Fibroblast of villous mesenchyme (primary cell): ENCODE measurements at regions not wholly inside any gene's neighbourhood (a gene's known extent, or its start where the extent isn't known, plus 50 kb on each side); places are given as distances from the start of the nearest gene placed in this dataset.

Experiments used
- DNase-seq: peaks from one replicate; pipeline ENCODE4 v3.0.0-alpha.2; 2010; ENCODE audit warnings: low read depth
- H3K4me3 ChIP-seq: 2 replicates; pipeline ENCODE4 v1.5.1; 2011; ENCODE audit warnings: low read depth, mild to moderate bottlenecking, low read length
- TF ChIP-seq, protein P1 (sequence below): IDR thresholded peaks from 2 replicates; pipeline ENCODE4 v1.5.1; 2012; ENCODE audit warnings: low read depth, mild to moderate bottlenecking, low read length; ENCODE audit not compliant: insufficient read depth

DNA sequence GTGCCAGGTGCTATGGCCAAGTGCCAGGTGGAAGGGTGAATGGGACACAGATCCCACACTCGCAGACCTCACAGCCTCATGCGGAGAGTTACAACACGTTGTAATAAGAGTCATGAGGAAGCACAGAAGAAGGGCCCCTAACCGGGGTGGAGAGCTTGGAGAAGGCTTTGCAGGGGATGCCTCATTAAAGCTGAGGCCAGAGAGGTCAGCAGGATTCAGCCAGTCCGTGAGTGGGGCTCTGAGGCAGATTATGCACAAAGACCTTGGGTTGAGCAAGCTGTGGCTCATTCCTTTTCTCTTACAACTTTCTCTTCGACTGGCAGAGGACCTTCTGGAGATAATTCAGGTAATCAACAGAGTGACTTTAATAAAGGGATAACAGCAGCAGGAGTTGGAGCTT, 65.3 kb upstream of the SNRK start:
- no peak for DNase-seq
- H3K4me3 ChIP-seq = no peak overlapping the region
- TF ChIP-seq, protein P1, sequence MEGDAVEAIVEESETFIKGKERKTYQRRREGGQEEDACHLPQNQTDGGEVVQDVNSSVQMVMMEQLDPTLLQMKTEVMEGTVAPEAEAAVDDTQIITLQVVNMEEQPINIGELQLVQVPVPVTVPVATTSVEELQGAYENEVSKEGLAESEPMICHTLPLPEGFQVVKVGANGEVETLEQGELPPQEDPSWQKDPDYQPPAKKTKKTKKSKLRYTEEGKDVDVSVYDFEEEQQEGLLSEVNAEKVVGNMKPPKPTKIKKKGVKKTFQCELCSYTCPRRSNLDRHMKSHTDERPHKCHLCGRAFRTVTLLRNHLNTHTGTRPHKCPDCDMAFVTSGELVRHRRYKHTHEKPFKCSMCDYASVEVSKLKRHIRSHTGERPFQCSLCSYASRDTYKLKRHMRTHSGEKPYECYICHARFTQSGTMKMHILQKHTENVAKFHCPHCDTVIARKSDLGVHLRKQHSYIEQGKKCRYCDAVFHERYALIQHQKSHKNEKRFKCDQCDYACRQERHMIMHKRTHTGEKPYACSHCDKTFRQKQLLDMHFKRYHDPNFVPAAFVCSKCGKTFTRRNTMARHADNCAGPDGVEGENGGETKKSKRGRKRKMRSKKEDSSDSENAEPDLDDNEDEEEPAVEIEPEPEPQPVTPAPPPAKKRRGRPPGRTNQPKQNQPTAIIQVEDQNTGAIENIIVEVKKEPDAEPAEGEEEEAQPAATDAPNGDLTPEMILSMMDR = no peak

DNA sequence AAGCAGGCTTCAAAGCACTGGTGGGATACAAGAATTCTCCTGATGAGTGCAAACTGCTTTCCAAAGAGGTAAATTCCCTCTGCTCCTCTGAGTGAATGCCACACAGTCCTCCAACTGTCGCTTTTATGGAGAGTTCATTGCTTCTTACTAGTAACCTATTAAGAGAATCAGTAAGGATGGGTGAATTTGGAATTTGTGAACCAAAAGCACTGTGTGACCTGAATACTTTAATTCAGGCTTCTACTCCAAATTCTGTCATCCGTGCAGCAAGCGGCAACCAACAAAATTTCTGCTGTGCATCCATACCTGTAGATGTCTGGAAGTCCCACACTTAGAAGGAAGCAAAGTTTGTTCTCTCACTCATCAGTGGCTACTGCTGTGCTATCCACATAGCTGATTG, 66.7 kb upstream of the SNRK start:
- no peak for DNase-seq
- TF ChIP-seq, protein P1 = no peak
- no peak overlapping the region for H3K4me3 ChIP-seq

DNA sequence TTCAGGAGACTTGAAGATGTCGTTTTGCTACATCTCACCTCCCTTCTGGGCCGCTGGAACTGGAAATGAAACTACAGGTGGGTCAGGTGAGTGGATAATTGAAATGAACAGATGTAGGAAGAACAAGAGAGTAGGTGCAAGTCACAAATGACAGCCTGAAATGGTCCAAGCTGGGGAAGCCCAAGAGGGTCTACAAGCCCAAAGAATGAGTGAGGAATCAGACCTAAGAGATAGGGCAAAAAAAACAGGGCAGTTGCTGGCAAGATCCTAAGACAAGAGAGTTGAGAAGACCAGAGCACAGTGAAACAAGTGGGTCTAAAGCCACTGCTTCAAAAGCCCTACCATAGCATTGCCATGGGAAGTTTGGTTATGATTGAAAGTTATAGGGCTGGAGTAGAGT, 67.4 kb upstream of the SNRK start:
- no peak for DNase-seq
- TF ChIP-seq, protein P1 = no peak

DNA sequence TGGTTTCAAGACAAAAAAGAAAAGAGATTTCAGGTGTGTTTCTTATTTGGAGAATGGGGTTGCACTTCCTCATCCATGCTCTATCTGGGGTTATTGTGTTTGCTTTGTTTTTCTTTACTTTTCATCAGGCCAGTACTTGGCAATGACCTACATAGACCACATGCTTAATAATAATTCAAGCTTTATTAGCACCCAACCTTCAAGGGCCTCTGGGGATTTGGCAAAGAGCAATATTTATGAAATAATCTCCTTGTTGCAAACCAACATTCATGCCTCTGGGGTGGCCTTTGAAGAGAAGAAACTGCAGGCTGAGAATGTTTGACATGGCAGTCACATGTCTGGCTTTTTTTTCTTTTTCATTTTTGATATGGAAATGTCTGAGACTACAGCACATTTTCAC, 68.2 kb upstream of the SNRK start:
- TF ChIP-seq, protein P1 = no peak
- DNase-seq = no peak
- no peak overlapping the region for H3K4me3 ChIP-seq

More for the DNA sequence above, 67.4 kb upstream of the SNRK start:
- no peak overlapping the region for H3K4me3 ChIP-seq

DNA sequence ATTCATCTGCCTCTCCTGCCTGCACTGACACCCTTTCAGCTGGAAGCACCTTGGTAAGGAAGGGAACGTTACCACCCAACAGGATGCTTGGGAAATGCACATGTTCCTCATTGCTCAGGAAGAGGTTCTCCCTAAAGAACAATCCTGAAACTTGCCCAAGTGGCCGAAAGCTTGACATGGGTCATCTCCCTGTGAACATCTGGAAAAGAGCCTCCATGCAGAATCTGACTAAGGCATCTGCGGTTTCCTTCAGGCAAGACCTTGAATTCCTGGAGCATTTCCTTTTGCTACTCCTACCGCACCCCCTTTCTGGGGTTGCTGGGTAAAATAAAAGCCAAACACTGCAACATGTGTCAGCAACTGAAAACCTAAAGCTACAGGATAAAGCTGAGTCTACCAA, 68.7 kb upstream of the SNRK start:
- DNase-seq = peak; percentile 38
- no peak overlapping the region for H3K4me3 ChIP-seq
- TF ChIP-seq, protein P1 = no peak

DNA sequence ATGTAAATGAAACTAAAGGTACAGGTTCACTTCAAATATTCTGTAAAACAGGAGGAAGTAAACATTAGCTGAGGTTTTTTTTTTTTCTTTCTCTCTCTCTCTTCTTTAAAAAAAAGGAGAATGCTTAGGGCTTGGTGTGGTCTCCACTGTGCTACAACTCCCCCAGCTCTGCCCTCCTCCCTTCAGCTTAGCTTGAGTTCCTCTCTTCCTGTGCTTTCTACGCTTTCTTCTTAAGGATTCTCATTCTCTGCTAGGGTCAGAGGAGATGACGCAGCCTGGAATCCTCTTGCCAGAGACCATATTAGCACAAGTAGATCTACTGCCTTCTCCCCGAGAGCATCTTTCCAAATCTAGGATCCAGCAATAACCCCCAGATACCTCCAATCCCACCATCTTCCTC, 69.1 kb upstream of the SNRK start:
- TF ChIP-seq, protein P1 = no peak
- DNase-seq = no peak
- no peak overlapping the region for H3K4me3 ChIP-seq

DNA sequence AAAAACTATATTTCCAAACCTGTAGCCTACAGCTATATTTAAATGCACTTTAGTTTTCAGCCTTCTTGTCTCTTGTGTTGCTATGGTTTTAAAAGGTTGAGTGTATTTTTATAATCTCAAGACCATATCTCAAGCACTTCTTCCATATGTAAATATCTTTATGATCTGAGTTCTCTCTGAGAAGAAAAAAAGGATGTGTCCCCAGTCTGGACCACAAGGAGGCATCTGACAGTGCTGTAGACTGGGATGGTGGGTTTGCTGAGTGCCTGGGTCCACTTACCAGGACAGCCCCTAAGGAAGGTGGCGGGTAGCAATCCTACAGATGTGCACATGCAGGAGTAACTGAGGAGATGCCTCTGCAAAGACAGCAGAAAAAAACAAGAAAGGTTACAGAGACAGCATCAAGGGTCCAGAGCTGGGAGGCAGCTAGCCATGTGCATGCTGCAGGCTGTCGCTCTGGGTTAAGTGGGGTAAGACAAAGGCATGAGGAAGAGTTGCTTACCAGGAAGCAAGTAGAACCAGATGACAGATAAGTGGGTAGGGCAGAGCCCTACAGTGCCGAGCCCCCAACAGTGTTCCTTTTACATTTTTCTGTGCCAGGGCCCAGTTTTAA, 70.6 kb upstream of the SNRK start:
- no peak for DNase-seq
- H3K4me3 ChIP-seq = no peak overlapping the region
- TF ChIP-seq, protein P1 = peak; percentile 29
